GM19099 (cell line): ENCODE measurements at regions not wholly inside any gene's neighbourhood (a gene's known extent, or its start where the extent isn't known, plus 50 kb on each side); places are given as distances from the start of the nearest gene placed in this dataset.

Source experiments
- POLR2A ChIP-seq: IDR thresholded peaks from 3 replicates; pipeline ENCODE4 v1.6.1; 2011; ENCODE audit warnings: low read depth; ENCODE audit not compliant: insufficient read length; ENCODE audit errors: extremely low read depth

GRCh38 chr16:86393907-86394626 lies 116.3 kb upstream of the FOXF1 start:
- no peak for TF ChIP-seq POLR2A

- no peak for TF ChIP-seq POLR2A
Measured at GRCh38 chr16:86395477-86395876, 114.8 kb upstream of the FOXF1 start.

GRCh38 chr16:86396422-86396821 lies 113.9 kb upstream of the FOXF1 start:
- no peak for TF ChIP-seq POLR2A

- TF ChIP-seq POLR2A = no peak
Measured at GRCh38 chr16:86396901-86397311, 113.4 kb upstream of the FOXF1 start.

GRCh38 chr16:86398201-86398600 lies 112.1 kb upstream of the FOXF1 start:
- TF ChIP-seq POLR2A = no peak

GRCh38 chr16:86398622-86399021 lies 111.7 kb upstream of the FOXF1 start:
- TF ChIP-seq POLR2A = no peak

GRCh38 chr16:86401126-86401525 lies 109.2 kb upstream of the FOXF1 start:
- TF ChIP-seq POLR2A = no peak

- TF ChIP-seq POLR2A = no peak
Measured at GRCh38 chr16:86403085-86403484, 107.2 kb upstream of the FOXF1 start.

- no peak for TF ChIP-seq POLR2A
Measured at GRCh38 chr16:86403541-86404163, 106.7 kb upstream of the FOXF1 start.

- TF ChIP-seq POLR2A = no peak
Measured at GRCh38 chr16:86404678-86405077, 105.6 kb upstream of the FOXF1 start.

GRCh38 chr16:86405319-86405718 lies 105.0 kb upstream of the FOXF1 start:
- no peak for TF ChIP-seq POLR2A

GRCh38 chr16:86406056-86406455 lies 104.3 kb upstream of the FOXF1 start:
- TF ChIP-seq POLR2A = no peak

GRCh38 chr16:86408685-86409084 lies 101.6 kb upstream of the FOXF1 start:
- no peak for TF ChIP-seq POLR2A

- TF ChIP-seq POLR2A = no peak
Measured at GRCh38 chr16:86410081-86410480, 100.2 kb upstream of the FOXF1 start.

- no peak for TF ChIP-seq POLR2A
Measured at GRCh38 chr16:86410529-86410928, 99.8 kb upstream of the FOXF1 start.

- TF ChIP-seq POLR2A = no peak
Measured at GRCh38 chr16:86411897-86412296, 98.4 kb upstream of the FOXF1 start.

- no peak for TF ChIP-seq POLR2A
Measured at GRCh38 chr16:86414991-86415740, 95.2 kb upstream of the FOXF1 start.

GRCh38 chr16:86418981-86419380 lies 91.3 kb upstream of the FOXF1 start:
- TF ChIP-seq POLR2A = no peak
